HG02759 (cell line): ENCODE measurements at regions not wholly inside any gene's neighbourhood (a gene's known extent, or its start where the extent isn't known, plus 50 kb on each side); places are given as distances from the start of the nearest gene placed in this dataset.

Experiments
- ATAC-seq: cut with Tn5 transposase; IDR thresholded peaks from one replicate; pipeline ENCODE4 v1.9.1; 2021; ENCODE audit warnings: mild to moderate bottlenecking, moderate library complexity; ENCODE audit not compliant: unreplicated experiment

GRCh38 chr12:130098301-130099005 lies 63.8 kb upstream of the FZD10 start:
- ATAC-seq, result no peak

DNA sequence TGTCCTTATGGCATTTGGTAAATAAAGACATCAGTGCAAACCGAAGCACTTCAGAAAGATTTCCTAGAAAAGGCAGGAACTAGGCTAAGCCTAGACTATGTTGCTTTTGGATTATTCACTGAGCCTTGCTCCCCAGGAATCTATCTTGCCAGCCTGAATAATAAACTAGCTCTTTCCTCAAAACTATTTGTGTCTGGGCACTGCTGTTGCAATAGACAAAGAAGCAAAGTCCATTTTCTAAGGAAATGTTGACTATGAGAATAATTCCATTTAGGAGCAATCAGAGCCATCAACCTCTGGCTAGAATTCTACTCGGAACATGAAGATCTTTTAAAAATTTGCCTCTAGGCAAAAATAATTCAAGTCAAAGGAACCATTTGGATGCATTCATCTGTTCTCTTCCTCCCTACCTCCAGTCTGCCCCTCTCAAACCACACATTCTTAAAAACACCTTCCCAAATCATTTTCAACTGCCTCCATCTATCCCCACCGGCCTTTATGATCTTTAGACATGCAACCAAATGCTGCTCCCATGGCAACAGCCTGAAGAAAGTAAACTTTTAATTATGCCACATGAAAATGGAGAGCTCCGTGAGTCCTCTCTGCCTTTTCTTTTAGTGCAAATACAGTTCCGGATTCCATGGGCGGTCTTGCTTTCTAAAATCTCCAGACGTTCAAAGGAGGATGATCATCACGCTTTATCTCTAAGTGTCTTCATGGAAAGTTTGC lies 61.5 kb upstream of the FZD10 start:
- ATAC-seq, result no peak

- no peak for ATAC-seq
Measured at GRCh38 chr12:130101370-130101769, 60.9 kb upstream of the FZD10 start.

DNA sequence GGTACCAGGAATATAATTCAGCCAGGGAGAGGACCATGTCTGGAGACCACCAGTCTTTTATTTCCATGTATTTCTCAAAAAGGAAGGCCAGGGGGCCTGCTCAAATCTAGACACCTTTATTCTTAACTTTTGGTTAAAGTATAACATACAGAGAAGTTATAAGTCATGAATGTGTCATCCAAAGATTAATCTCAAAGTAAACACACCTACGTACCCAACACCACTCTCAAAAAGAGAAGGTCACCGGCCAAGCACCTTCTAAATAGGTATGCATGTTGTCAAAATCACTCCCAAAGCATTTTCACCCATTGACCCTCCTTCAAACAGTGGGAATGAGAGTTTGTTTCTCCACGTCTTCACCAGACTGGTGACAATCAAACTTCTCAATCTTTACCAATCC lies 60.0 kb upstream of the FZD10 start:
- no peak for ATAC-seq

DNA sequence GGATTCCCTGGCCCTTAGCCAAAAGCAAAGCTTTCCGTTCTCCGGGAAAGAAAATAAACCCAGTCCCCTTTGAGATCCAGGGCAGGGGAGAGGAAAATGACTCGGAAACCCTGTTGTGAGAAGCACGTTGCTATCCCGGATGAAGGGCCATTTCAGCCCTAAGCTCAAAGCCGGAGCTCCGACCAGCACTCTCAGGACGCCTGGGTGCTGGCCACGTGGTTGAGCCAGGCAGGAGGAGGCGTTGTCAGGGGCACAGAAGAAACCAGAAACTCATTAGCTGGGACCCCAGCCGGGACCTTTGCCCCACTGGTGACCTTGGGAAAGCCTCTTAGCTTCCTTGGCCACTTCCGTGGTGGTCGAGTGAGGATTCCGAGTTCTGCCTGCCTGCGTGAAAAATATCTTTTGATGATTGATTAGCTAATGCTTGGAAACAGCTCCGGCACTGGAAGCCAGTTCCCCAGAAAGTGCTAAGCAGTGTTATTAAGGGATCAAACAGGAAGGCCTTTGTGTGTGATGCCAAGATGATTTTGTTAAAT lies 57.6 kb upstream of the FZD10 start:
- no peak for ATAC-seq

- no peak for ATAC-seq
Measured at GRCh38 chr12:130109062-130109945, 53.0 kb upstream of the FZD10 start.

GRCh38 chr12:130110914-130111313 lies 51.4 kb upstream of the FZD10 start:
- ATAC-seq, result no peak

GRCh38 chr12:130111965-130112496 lies 50.2 kb upstream of the FZD10 start:
- no peak for ATAC-seq
